HG03175 (cell line): ENCODE measurements at regions not wholly inside any gene's neighbourhood (a gene's known extent, or its start where the extent isn't known, plus 50 kb on each side); places are given as distances from the start of the nearest gene placed in this dataset.
"Not testable (repeated sequence)": the region's sequence is repeated elsewhere in the genome, so short reads cannot be mapped to it uniquely, and the experiment has no call there.

Source experiments
- ATAC-seq: cut with Tn5 transposase; IDR thresholded peaks from one replicate; pipeline ENCODE4 v1.9.1; 2021; ENCODE audit warnings: mild to moderate bottlenecking, moderate library complexity; ENCODE audit not compliant: unreplicated experiment

- no peak for ATAC-seq
These were observed 578.9 kb downstream of the ZWINT start for GRCh38 chr10:55782181-55782580.

GRCh38 chr10:55766212-55766611 is 594.8 kb downstream of the ZWINT start:
- no peak for ATAC-seq

- no peak for ATAC-seq
These were observed 610.6 kb downstream of the ZWINT start for GRCh38 chr10:55750458-55750857.

GRCh38 chr10:55747244-55747643 is 613.8 kb downstream of the ZWINT start:
- no peak for ATAC-seq

GRCh38 chr10:55746002-55746401 is 615.1 kb downstream of the ZWINT start:
- ATAC-seq: no peak

- ATAC-seq: no peak
These were observed 618.6 kb downstream of the ZWINT start for GRCh38 chr10:55742487-55742886.

GRCh38 chr10:55740767-55741166 is 620.3 kb downstream of the ZWINT start:
- peak; percentile 61 for ATAC-seq

- ATAC-seq: no peak
These were observed 620.9 kb downstream of the ZWINT start for GRCh38 chr10:55740110-55740509.

GRCh38 chr10:55734112-55734511 is 626.9 kb downstream of the ZWINT start:
- ATAC-seq: no peak

- ATAC-seq: no peak
These were observed 656.1 kb downstream of the ZWINT start for GRCh38 chr10:55704950-55705349.

- no peak for ATAC-seq
These were observed 692.6 kb downstream of the ZWINT start for GRCh38 chr10:55668326-55668922.

- ATAC-seq: no peak
These were observed 707.5 kb downstream of the ZWINT start for GRCh38 chr10:55653531-55653930.

- ATAC-seq: no peak
These were observed 719.5 kb downstream of the ZWINT start for GRCh38 chr10:55641601-55642000.

GRCh38 chr10:55631071-55631654 is 729.9 kb downstream of the ZWINT start:
- ATAC-seq: peak; percentile 92

- no peak for ATAC-seq
These were observed 730.5 kb downstream of the ZWINT start for GRCh38 chr10:55630491-55631056.

GRCh38 chr10:55629793-55630490 is 731.1 kb downstream of the ZWINT start:
- no peak for ATAC-seq

- ATAC-seq: no peak
These were observed 732.8 kb downstream of the ZWINT start for GRCh38 chr10:55628260-55628701.

GRCh38 chr10:55627501-55628051 is 733.5 kb downstream of the ZWINT start:
- ATAC-seq: no peak

- not testable (repeated sequence) for ATAC-seq
These were observed 759.2 kb downstream of the ZWINT start for GRCh38 chr10:55601690-55602478.

- ATAC-seq: no peak
These were observed 750.6 kb upstream of the PCDH15 start for GRCh38 chr10:55551603-55552002.

- ATAC-seq: no peak
These were observed 749.2 kb upstream of the PCDH15 start for GRCh38 chr10:55550236-55550635.
